GM21367 (cell line): ENCODE measurements at regions not wholly inside any gene's neighbourhood (a gene's known extent, or its start where the extent isn't known, plus 50 kb on each side); places are given as distances from the start of the nearest gene placed in this dataset.

Source experiments
- ATAC-seq: cut with Tn5 transposase; IDR thresholded peaks from one replicate; pipeline ENCODE4 v1.9.1; 2021; ENCODE audit not compliant: unreplicated experiment

- no peak for ATAC-seq
Measured at GRCh38 chr3:30350901-30351300, 255.5 kb upstream of the TGFBR2 start.

GRCh38 chr3:30352410-30353318 is 253.7 kb upstream of the TGFBR2 start:
- no peak for ATAC-seq

DNA sequence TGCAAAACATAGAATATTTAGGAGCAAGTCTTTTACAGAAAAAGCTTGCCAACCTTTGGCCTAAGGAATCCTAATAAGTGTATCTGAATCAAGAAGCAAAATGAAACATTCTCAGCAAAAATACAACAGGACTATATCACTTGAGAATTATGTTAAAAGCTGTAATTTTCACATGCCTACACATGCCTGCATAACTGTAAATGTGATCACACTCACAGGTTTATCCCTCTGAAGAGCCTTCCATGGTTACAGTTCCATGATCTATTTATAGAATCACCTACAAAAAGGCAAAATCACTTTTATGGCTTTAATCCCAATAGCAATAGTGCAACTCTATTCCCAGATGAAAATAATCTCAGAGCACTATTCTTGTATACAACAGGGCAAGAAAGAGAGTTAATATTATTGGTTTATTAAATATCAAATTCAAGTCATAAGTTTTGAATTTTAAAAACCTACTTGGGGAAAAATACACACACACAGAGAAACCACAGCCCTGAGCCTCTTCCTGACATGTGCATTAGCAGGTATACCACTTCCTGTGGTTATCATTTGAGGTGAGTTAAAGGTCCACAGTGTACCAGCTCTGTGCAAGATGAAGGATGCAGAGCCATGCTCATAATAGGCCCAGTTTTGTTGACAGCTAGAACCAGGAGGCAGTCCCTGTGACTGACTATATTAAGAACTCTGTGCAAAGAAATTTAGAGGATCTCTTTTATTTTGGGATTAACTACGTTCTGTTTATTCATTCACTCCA is 252.5 kb upstream of the TGFBR2 start:
- ATAC-seq, result peak; percentile 95

GRCh38 chr3:30354513-30354912 is 251.9 kb upstream of the TGFBR2 start:
- no peak for ATAC-seq

- no peak for ATAC-seq
Measured at GRCh38 chr3:30354972-30355371, 251.4 kb upstream of the TGFBR2 start.

GRCh38 chr3:30355622-30356021 is 250.8 kb upstream of the TGFBR2 start:
- ATAC-seq, result no peak

DNA sequence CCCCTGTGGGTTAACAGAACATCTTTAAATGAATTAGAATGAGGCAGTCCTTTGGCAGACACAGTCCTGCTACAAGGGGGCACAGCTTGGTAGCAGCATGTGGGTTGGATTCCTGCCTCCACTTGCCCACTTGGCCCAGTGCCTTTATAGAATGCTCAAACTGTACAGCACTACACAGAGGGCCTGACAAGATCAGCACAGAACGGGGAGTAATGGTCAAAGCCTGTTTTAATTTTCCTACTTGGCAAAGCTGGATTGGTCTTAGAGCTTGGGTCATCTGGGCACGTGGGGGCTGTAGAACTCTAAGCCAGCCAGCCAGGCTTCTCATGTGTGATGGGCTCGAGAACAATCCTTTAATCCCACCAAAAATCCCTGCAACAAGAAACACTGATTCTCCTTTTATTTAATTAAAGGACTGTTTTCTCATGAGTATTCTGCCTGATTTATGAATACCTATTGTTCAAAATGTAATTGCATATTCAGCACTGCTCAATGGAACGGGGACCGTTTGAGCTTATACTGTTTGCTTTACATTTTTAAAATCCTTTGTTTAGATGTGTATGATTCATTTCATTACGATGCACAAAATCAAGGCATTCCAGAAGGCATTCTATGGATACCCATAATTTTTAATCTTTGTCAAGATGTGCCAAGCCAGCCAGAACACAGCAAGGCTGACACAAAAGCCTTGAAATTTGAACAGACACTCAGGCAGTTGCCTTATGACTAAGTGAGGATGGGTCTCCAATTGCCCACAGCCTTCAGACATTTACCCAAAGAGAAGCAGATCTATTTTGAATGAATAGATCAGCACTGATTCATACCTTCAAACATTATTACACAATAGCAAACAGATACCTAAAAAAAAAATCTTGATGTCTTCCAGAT is 249.3 kb upstream of the TGFBR2 start:
- ATAC-seq, result no peak

DNA sequence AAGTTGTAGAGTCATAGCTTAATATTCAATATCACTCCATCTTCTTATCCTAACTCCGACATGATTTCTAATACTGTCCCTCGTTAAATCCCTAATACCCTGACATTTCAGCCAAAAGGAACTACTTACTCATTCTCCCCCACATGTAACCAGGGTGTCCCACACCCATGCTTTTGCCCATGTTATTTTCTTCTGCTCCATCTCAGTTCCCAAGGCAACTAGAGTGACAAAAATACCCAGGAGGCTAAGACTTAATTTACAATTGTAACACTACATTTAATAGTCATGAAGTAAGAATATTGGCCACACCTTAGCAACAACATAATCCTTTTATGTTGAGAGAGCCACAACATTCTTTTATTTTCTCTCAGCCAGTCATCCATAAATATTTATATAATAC is 248.5 kb upstream of the TGFBR2 start:
- ATAC-seq, result no peak

DNA sequence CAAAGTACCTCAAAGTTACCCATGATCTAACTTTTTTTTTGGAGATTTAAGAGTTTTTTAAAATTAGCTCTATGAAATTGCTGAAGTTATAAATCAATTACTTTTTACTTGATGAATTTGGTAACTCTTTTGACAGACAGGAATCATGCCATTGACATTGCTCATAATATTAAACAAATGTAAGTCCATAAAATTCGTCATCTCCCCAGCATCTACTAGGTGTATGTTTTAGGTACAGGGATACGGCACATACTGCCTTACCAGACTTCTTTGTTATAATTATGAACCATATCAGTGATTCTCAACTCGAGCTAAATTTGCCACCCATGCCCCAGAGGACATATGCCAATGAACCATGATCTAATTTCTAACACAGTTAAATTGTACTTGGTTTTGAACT is 247.5 kb upstream of the TGFBR2 start:
- ATAC-seq, result no peak

DNA sequence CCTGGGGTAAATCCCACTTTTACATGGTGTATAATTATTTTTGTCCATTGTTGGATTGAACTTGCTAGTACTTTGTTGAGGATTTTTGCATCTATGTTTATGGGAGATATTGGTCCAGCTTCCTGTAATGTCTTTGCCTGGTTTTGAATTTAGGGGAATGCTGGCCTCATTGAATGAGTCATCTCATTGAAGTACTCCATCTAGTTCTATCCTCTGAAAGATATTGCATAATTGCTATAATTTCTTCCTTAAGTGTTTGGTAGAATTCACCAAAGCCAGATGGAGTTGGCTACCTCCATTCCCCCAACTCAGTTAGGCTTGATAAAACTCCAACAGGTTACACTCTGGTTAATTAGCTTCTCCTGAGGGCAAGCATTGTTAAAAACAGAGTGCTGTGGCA is 237.4 kb upstream of the TGFBR2 start:
- ATAC-seq, result no peak

- ATAC-seq, result no peak
Measured at GRCh38 chr3:30370681-30371271, 235.6 kb upstream of the TGFBR2 start.

DNA sequence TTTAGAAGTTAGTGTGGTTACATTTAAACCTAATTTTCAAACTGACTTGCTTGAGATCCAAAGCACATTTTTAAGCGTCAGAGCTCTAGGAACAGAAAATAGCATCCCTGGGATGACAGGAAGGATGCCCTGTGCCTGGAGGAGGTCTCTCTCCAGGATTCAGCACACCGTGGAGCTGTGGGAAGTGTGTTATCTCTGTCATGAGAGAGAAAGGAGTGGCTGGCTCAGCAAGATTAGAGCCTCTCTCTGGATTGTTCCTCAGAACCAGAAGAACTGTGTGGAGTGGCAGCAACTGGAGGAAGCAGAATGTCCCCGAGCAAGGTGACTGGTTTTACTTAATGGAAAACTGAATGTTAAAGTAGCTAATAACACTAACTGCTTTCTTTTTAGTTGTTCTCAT is 233.6 kb upstream of the TGFBR2 start:
- no peak for ATAC-seq

DNA sequence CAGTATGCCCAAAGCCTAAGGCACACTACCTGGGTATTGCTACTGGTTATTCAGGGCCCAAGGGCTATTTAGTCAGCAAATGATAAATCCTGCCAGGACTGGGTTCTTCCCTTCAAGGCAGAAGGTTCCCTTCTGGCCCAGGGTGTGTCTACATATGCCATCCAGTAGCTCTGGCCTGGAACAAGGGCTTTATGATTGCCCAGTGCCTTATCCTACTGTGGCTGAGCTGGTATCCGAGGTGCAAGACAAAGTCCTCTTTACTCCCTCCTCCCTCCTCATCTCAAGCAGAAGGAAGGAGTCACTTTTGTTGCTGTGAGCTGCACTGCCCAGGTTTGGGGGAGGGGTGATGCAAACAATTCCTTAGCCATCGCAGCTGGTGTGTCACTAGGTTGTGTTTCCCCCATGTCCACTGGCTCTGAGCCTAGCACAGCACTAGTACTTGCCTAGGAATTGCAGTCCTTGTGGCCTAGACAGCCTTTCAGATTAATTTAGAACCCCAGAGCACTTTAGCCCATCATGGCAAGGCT is 221.8 kb upstream of the TGFBR2 start:
- no peak for ATAC-seq

DNA sequence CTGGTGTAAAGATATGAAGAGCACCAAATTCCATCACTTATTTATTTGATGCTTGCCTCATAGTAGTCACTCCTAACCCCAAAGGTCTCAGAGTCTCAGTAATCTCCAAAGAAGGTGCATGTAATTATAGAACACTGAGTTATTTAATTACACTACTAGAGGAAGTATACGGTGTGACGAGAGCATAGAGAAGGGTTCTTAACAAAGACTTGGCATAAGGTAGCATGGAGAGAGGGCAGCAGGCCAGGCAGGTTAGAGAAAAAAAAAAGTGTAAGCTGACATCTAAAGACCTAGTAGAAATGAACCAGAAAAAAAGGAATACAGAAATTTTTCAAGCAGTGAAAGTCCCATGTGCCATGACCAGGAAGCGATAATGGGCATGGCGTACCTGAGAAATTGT is 213.3 kb upstream of the TGFBR2 start:
- ATAC-seq, result no peak

- no peak for ATAC-seq
Measured at GRCh38 chr3:30397030-30397429, 209.4 kb upstream of the TGFBR2 start.

DNA sequence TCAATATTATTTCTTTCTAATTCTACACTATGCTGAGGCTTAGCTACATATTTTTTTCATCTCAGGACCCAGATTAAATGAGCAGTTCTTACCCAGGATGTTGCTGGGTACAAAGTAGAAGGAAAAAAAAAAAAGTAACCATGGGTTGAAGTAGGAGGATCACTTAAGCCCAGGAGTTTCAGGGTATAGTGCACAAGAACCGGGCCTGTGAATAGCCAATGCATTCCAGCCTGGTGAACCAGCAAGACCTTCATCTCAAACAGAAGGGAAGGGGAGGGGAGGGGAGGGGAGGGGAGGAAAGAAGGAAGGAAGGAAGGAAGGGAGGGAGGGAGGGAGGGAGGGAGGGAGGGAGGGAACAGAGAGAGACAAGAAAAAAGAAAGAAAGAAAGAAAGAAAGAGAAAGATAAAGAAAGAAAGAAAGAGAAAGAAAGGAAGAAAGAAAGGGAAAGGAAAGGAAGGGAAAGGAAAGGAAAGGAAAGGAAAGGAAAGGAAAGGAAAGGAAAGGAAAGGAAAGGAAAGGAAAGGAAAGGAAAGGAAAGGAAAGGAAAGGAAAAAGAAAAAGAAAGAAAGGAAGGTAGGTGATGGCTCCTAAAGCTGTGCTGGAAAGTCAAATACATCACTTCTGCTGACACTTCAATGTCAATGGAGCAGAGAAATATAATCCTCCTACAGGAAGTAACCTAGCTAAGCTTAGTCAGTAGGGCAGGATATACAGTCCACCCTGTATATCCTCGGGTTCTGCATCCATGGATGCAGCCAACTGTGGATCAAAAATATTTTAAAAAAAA is 206.8 kb upstream of the TGFBR2 start:
- ATAC-seq, result no peak

GRCh38 chr3:30400926-30401325 is 205.5 kb upstream of the TGFBR2 start:
- ATAC-seq, result no peak

DNA sequence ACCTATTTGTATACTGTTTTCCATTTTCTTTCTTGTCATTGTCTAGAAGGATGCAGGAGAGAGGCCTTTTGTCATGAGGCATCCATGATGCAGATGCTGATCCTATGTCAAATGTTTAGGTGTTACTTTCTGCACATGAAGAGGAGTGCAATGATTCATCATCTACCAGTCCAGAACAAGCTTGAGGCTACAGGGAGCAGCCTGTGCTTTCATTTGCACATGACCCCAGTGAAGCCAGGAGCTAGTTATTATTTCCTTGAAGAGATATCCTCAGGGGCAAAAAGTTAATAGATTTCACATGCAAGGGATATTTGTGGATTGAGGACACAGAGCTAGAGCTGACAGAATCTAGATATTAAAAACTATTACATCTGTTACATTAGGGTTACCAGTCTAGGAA is 204.4 kb upstream of the TGFBR2 start:
- no peak for ATAC-seq

GRCh38 chr3:30407651-30408050 is 198.8 kb upstream of the TGFBR2 start:
- ATAC-seq, result no peak

GRCh38 chr3:30408105-30408557 is 198.3 kb upstream of the TGFBR2 start:
- ATAC-seq, result no peak
